Panc1 (cell line): ENCODE measurements at regions not wholly inside any gene's neighbourhood (a gene's known extent, or its start where the extent isn't known, plus 50 kb on each side); places are given as distances from the start of the nearest gene placed in this dataset.

Experiments used
- ATAC-seq: fragments of 200-7000 bp; cut with Tn5 transposase; 2 replicates; pipeline ENCODE4 v1.9.1; 2020; ENCODE audit warnings: mild to moderate bottlenecking, moderate library complexity
- BruUV-seq: library from RNA; stranded (reverse); fragments of 400-500 nt; replicated peaks from 2 replicates; lab custom pipeline; 2021; lab: Mats Ljungman, UMichigan
- CTCF ChIA-PET: fragments of 300-600 bp; sonication (Branson Sonifier 250); formaldehyde crosslinking; loops from one replicate; lab custom pipeline; 2022; ENCODE audit warnings: antibody characterized with exemption; lab: Charles Lee
- POLR2A ChIA-PET: fragments of 300-600 bp; sonication (Branson Sonifier 250); formaldehyde crosslinking; loops from one replicate; lab custom pipeline; 2022; ENCODE audit warnings: antibody characterized with exemption; lab: Charles Lee
- DNase-seq: peaks from one replicate; pipeline ENCODE4 v3.0.0-alpha.2; 2010; ENCODE audit warnings: low read depth, low spot score
- H3K27ac ChIP-seq: 2 replicates; pipeline ENCODE4 v1.5.1; 2011; ENCODE audit warnings: mild to moderate bottlenecking, low read length, inconsistent platforms
- H3K27me3 ChIP-seq: fragments of 200-500 bp; sonication (Bioruptor generic); 2 replicates; pipeline ENCODE4 v1.6.0; 2014; ENCODE audit warnings: low read length, inconsistent platforms; ENCODE audit not compliant: control insufficient read depth, insufficient read depth
- H3K36me3 ChIP-seq: fragments of 200-500 bp; sonication (Bioruptor generic); 2 replicates; pipeline ENCODE4 v1.5.1; 2014; ENCODE audit warnings: inconsistent platforms, mild to moderate bottlenecking, low read length, moderate library complexity; ENCODE audit not compliant: control insufficient read depth, insufficient read depth
- H3K4me1 ChIP-seq: 2 replicates; pipeline ENCODE4 v1.5.1; 2011; ENCODE audit warnings: inconsistent platforms, mild to moderate bottlenecking, low read length, moderate library complexity; ENCODE audit not compliant: control insufficient read depth, insufficient read depth
- H3K4me3 ChIP-seq, 2 experiments: 2 replicates each; pipeline ENCODE4 v1.5.1; 2011 to 2012; ENCODE audit warnings: low read depth in 2 of 2, low read length in 2 of 2, mild to moderate bottlenecking in 2 of 2, inconsistent platforms in 1 of 2, moderate library complexity in 1 of 2
- H3K9me3 ChIP-seq: fragments of 200-500 bp; sonication (Bioruptor generic); 2 replicates; pipeline ENCODE4 v1.5.1; 2014; ENCODE audit warnings: low read depth, mild to moderate bottlenecking, inconsistent platforms, low read length, moderate library complexity; ENCODE audit not compliant: control insufficient read depth, insufficient read depth
- POLR2AphosphoS5 ChIP-seq: IDR thresholded peaks from 2 replicates; pipeline ENCODE4 v1.6.1; 2012; ENCODE audit warnings: mild to moderate bottlenecking, low read depth, low read length, moderate library complexity
- SIN3A ChIP-seq: IDR thresholded peaks from 2 replicates; pipeline ENCODE4 v1.6.1; 2012; ENCODE audit warnings: low read depth, mild to moderate bottlenecking, low read length, moderate library complexity, borderline replicate concordance; ENCODE audit not compliant: insufficient read depth
- TCF7L2 ChIP-seq: IDR thresholded peaks from 2 replicates; pipeline ENCODE4 v1.6.1; 2011; ENCODE audit warnings: mild to moderate bottlenecking, low read depth, low read length, inconsistent platforms
- in situ Hi-C: cut with HindIII; loops from 2 replicates; pipeline ENCODE4 v1.10.0; 2016; ENCODE audit warnings: low sequenced_read_pairs, low pct_unique_long_range_greater_than_20kb
- intact Hi-C: fragments of 100-400 bp; cut with micrococcal nuclease; formaldehyde crosslinking; loops from one replicate; pipeline ENCODE4 v1.10.0; 2022; ENCODE audit not compliant: unreplicated experiment
- TF ChIP-seq, protein P1 (sequence below): fragments of 450-650 bp; IDR thresholded peaks from 2 replicates; pipeline ENCODE4 v1.5.1; 2017; ENCODE audit warnings: mild to moderate bottlenecking
- TF ChIP-seq, protein P2 (sequence below), 2 experiments: IDR thresholded peaks; 2 replicates each; pipeline ENCODE4 v1.6.1; 2011 to 2012; ENCODE audit warnings: low read depth in 2 of 2, control low read depth in 1 of 2, low read length in 1 of 2, mild to moderate bottlenecking in 1 of 2, moderate library complexity in 1 of 2; ENCODE audit not compliant: insufficient read depth in 1 of 2

DNA sequence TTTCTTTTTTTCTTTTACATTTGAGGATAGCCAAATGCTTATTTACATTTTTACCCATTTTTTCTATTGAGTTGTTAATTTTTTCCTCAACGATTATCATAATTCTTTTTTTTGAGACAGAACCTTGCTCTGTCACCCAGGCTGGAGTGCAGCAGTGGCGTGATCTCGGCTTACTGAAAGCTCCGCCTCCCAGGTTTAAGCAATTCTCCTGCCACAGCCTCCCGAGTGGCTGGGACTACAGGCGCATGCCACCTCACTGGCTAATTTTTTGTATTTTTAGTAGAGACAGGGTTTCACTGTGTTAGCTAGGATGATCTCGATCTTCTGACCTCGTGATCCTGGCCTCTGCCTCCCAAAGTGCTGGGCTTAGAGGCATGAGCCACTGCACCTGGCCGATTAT, 208.7 kb downstream of the LIG4 start:
- Histone ChIP-seq H3K27me3 (no peaks in the 10 kb centered on the region), H3K9me3 (no peaks in the 10 kb centered on the region), H3K4me3 (no peak overlapping the region), H3K36me3 (no peaks in the 10 kb centered on the region), H3K4me1 (no peaks in the 10 kb centered on the region), H3K27ac (no peak overlapping the region)
- no TSS peak for BruUV-seq
- ATAC-seq: no peak
- intact Hi-C loops (no loop called here), in situ Hi-C loops (no loop called here)
- POLR2A ChIA-PET: no interaction called here
- no peak for DNase-seq
- TF ChIP-seq POLR2AphosphoS5 (no peak), SIN3A (no peak), TCF7L2 (no peak)
- TF ChIP-seq, protein P1, sequence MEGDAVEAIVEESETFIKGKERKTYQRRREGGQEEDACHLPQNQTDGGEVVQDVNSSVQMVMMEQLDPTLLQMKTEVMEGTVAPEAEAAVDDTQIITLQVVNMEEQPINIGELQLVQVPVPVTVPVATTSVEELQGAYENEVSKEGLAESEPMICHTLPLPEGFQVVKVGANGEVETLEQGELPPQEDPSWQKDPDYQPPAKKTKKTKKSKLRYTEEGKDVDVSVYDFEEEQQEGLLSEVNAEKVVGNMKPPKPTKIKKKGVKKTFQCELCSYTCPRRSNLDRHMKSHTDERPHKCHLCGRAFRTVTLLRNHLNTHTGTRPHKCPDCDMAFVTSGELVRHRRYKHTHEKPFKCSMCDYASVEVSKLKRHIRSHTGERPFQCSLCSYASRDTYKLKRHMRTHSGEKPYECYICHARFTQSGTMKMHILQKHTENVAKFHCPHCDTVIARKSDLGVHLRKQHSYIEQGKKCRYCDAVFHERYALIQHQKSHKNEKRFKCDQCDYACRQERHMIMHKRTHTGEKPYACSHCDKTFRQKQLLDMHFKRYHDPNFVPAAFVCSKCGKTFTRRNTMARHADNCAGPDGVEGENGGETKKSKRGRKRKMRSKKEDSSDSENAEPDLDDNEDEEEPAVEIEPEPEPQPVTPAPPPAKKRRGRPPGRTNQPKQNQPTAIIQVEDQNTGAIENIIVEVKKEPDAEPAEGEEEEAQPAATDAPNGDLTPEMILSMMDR: no peak
- TF ChIP-seq, protein P2, sequence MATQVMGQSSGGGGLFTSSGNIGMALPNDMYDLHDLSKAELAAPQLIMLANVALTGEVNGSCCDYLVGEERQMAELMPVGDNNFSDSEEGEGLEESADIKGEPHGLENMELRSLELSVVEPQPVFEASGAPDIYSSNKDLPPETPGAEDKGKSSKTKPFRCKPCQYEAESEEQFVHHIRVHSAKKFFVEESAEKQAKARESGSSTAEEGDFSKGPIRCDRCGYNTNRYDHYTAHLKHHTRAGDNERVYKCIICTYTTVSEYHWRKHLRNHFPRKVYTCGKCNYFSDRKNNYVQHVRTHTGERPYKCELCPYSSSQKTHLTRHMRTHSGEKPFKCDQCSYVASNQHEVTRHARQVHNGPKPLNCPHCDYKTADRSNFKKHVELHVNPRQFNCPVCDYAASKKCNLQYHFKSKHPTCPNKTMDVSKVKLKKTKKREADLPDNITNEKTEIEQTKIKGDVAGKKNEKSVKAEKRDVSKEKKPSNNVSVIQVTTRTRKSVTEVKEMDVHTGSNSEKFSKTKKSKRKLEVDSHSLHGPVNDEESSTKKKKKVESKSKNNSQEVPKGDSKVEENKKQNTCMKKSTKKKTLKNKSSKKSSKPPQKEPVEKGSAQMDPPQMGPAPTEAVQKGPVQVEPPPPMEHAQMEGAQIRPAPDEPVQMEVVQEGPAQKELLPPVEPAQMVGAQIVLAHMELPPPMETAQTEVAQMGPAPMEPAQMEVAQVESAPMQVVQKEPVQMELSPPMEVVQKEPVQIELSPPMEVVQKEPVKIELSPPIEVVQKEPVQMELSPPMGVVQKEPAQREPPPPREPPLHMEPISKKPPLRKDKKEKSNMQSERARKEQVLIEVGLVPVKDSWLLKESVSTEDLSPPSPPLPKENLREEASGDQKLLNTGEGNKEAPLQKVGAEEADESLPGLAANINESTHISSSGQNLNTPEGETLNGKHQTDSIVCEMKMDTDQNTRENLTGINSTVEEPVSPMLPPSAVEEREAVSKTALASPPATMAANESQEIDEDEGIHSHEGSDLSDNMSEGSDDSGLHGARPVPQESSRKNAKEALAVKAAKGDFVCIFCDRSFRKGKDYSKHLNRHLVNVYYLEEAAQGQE (IDR thresholded peaks at IDR 0.05; ENCODE audit: insufficient read depth in 1 of 2, low read depth in 2 of 2, low read length in 1 of 2): no peak
- CTCF ChIA-PET: no interaction called here

DNA sequence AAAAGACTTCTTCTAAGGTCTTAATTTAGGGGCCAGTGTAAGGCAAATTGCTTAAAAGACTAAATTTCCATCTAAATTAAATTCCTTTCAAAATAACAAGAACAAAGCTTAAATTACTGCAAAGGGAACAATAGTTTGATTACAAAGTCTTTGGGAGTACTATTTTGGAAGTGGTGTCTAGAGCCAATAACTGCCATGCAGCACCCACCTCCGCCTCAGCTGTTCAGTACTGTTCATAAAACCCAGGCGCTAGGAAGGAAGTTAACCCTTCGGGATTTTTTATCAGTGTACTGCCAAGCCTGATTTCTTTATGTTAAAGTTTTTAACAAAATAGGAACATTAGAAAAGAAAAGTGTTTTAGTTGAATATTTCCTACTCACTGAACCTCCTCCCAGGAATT, 210.1 kb downstream of the LIG4 start:
- H3K4me1 ChIP-seq: no peaks in the 10 kb centered on the region
- H3K36me3 ChIP-seq: no peaks in the 10 kb centered on the region
- intact Hi-C loops: no loop called here
- H3K27ac ChIP-seq: no peak overlapping the region
- no peaks in the 10 kb centered on the region for H3K27me3 ChIP-seq
- DNase-seq: no peak
- no peak for ATAC-seq
- H3K9me3 ChIP-seq: no peaks in the 10 kb centered on the region
- no peak overlapping the region for H3K4me3 ChIP-seq
- CTCF ChIA-PET: no interaction called here
- POLR2A ChIA-PET: no interaction called here
- no TSS peak for BruUV-seq
- in situ Hi-C loops: no loop called here
- no peak for TF ChIP-seq TCF7L2
- TF ChIP-seq, protein P2 (IDR thresholded peaks at IDR 0.05; ENCODE audit: insufficient read depth in 1 of 2, low read depth in 2 of 2, low read length in 1 of 2): no peak
- TF ChIP-seq SIN3A: no peak
- no peak for TF ChIP-seq POLR2AphosphoS5
- TF ChIP-seq, protein P1: no peak
